ENCODE measurements at regions not wholly inside any gene's neighbourhood (a gene's known extent, or its start where the extent isn't known, plus 50 kb on each side); places are given as distances from the start of the nearest gene placed in this dataset.
A peak's percentile ranks its signal among the peaks of the same experiment; 100 is the strongest.

GRCh38 chr13:88086577-88086976, 415.4 kb downstream of the SLITRK5 start:
- H3K36me3 ChIP-seq (ENCODE audit: insufficient read depth, low read length, poor library complexity, severe bottlenecking) = no peaks in the 10 kb centered on the region
- H3K27ac ChIP-seq (ENCODE audit: low read depth, low read length, poor library complexity, severe bottlenecking) = no peak overlapping the region
- no peaks in the 10 kb centered on the region for H3K27me3 ChIP-seq (replicated peaks; ENCODE audit: insufficient read depth, low read depth, low read length, poor library complexity)
- H3K4me3 ChIP-seq (ENCODE audit: low read depth, low read length, poor library complexity, severe bottlenecking) = no peak overlapping the region
- no peak for DNase-seq (ENCODE audit: low spot score)
- intact Hi-C loops (cut with micrococcal nuclease; ENCODE audit: unreplicated experiment) = no loop called here
- H3K4me1 ChIP-seq (ENCODE audit: insufficient read depth, low read length, poor library complexity, severe bottlenecking) = no peaks in the 10 kb centered on the region
- TF ChIP-seq CTCF (conservative IDR thresholded peaks at IDR 0.05; ENCODE audit: low read depth, low read length) = no peak
- no TSS peak for BruUV-seq (replicated peaks)
- no peaks in the 10 kb centered on the region for H3K9me3 ChIP-seq (ENCODE audit: low read depth, low read length, poor library complexity, severe bottlenecking)
- ChIA-PET POLR2A (ENCODE audit: low non-redundant PET) (no interaction called here), CTCF (no interaction called here)

- peak; percentile 34 for DNase-seq (ENCODE audit: low spot score)
- intact Hi-C loops (cut with micrococcal nuclease; ENCODE audit: unreplicated experiment) = no loop called here
- ChIA-PET CTCF (no interaction called here), POLR2A (ENCODE audit: low non-redundant PET) (no interaction called here)
- Histone ChIP-seq H3K4me1 (ENCODE audit: insufficient read depth, low read length, poor library complexity, severe bottlenecking) (peaks cover 6% of the 10 kb centered on the region), H3K27ac (ENCODE audit: low read depth, low read length, poor library complexity, severe bottlenecking) (no peak overlapping the region), H3K27me3 (replicated peaks; ENCODE audit: insufficient read depth, low read depth, low read length, poor library complexity) (no peaks in the 10 kb centered on the region), H3K4me3 (ENCODE audit: low read depth, low read length, poor library complexity, severe bottlenecking) (no peak overlapping the region), H3K9me3 (ENCODE audit: low read depth, low read length, poor library complexity, severe bottlenecking) (peaks cover 8% of the 10 kb centered on the region), H3K36me3 (ENCODE audit: insufficient read depth, low read length, poor library complexity, severe bottlenecking) (no peaks in the 10 kb centered on the region)
- BruUV-seq (replicated peaks) = no TSS peak
- TF ChIP-seq EZH2 (IDR thresholded peaks at IDR 0.05; ENCODE audit: borderline replicate concordance, low read depth, low read length, poor library complexity, severe bottlenecking) (no peak), CTCF (conservative IDR thresholded peaks at IDR 0.05; ENCODE audit: low read depth, low read length) (no peak)
Measured at GRCh38 chr13:88097541-88097940, 426.4 kb downstream of the SLITRK5 start.

- Histone ChIP-seq H3K36me3 (ENCODE audit: insufficient read depth, low read length, poor library complexity, severe bottlenecking) (no peaks in the 10 kb centered on the region), H3K4me3 (ENCODE audit: low read depth, low read length, poor library complexity, severe bottlenecking) (no peak overlapping the region), H3K27ac (ENCODE audit: low read depth, low read length, poor library complexity, severe bottlenecking) (no peak overlapping the region), H3K4me1 (ENCODE audit: insufficient read depth, low read length, poor library complexity, severe bottlenecking) (no peaks in the 10 kb centered on the region), H3K9me3 (ENCODE audit: low read depth, low read length, poor library complexity, severe bottlenecking) (peaks cover 8% of the 10 kb centered on the region), H3K27me3 (replicated peaks; ENCODE audit: insufficient read depth, low read depth, low read length, poor library complexity) (no peaks in the 10 kb centered on the region)
- intact Hi-C loops (cut with micrococcal nuclease; ENCODE audit: unreplicated experiment) = no loop called here
- no TSS peak for BruUV-seq (replicated peaks)
- CTCF ChIA-PET = no interaction called here
- POLR2A ChIA-PET (ENCODE audit: low non-redundant PET) = no interaction called here
- no peak for TF ChIP-seq CTCF (conservative IDR thresholded peaks at IDR 0.05; ENCODE audit: low read depth, low read length)
- TF ChIP-seq EZH2 (IDR thresholded peaks at IDR 0.05; ENCODE audit: borderline replicate concordance, low read depth, low read length, poor library complexity, severe bottlenecking) = no peak
- no peak for DNase-seq (ENCODE audit: low spot score)
Measured at GRCh38 chr13:88103824-88104223, 432.7 kb downstream of the SLITRK5 start.

Data from A673 (cell line).